HCT116 (cell line): ENCODE measurements at regions not wholly inside any gene's neighbourhood (a gene's known extent, or its start where the extent isn't known, plus 50 kb on each side); places are given as distances from the start of the nearest gene placed in this dataset.

Experiments
- ATAC-seq: fragments of 200-7000 bp; cut with Tn5 transposase; 2 replicates; pipeline ENCODE4 v1.9.1; 2020; ENCODE audit warnings: mild to moderate bottlenecking, moderate library complexity
- BruUV-seq: library from RNA; stranded (reverse); fragments of 400-500 nt; replicated peaks from 2 replicates; lab custom pipeline; 2021; lab: Mats Ljungman, UMichigan
- CTCF ChIA-PET: fragments of 300-600 bp; sonication (Branson Sonifier 250); formaldehyde crosslinking; loops from one replicate; lab custom pipeline; 2021; ENCODE audit warnings: antibody characterized with exemption; lab: Charles Lee
- POLR2A ChIA-PET: fragments of 300-600, 350-600 bp; sonication (Branson Sonifier 250); formaldehyde crosslinking; loops from one replicate; lab custom pipeline; 2021; ENCODE audit warnings: antibody characterized with exemption; lab: Charles Lee
- RAD21 ChIA-PET, 2 experiments: fragments of 300-600 bp; sonication (Branson Sonifier 250); formaldehyde crosslinking; loops; one replicate each; lab custom pipeline; 2023; ENCODE audit warnings: low total read pairs in 2 of 2; ENCODE audit not compliant: uncharacterized antibody in 2 of 2, unreplicated experiment in 2 of 2, low non-redundant PET in 1 of 2; lab: Charles Lee
- DNase-seq: peaks from one replicate; pipeline ENCODE4 v3.0.0-alpha.2; 2010; ENCODE audit warnings: low read depth, low spot score
- H2AFZ ChIP-seq: fragments of 200-600 bp; shearing (Covaris generic), sonication (generic); 2 replicates; pipeline ENCODE4 v1.6.1; 2017; ENCODE audit warnings: low read depth, mixed run types, mixed read lengths, antibody characterized with exemption, low read length; ENCODE audit not compliant: poor library complexity, severe bottlenecking
- H3K27ac ChIP-seq: 2 replicates; pipeline ENCODE4 v1.5.1; 2012; ENCODE audit warnings: low read depth, low read length
- H3K27me3 ChIP-seq: fragments of 200-600 bp; sonication (generic); 2 replicates; pipeline ENCODE4 v1.6.1; 2016; ENCODE audit warnings: mixed run types, low read length, mixed read lengths; ENCODE audit not compliant: insufficient read depth
- H3K36me3 ChIP-seq, 2 experiments: fragments of 200-500 bp in 1 of 2; fragments of 200-600 bp in 1 of 2; sonication (Bioruptor generic) in 1 of 2; sonication (generic) in 1 of 2; 2 replicates each; pipeline versions ENCODE4 v1.5.1 to v1.6.1; 2014 to 2016; ENCODE audit warnings: low read length in 2 of 2, inconsistent platforms in 1 of 2, mixed read lengths in 1 of 2, mixed run types in 1 of 2; ENCODE audit not compliant: insufficient read depth in 2 of 2, control insufficient read depth in 1 of 2
- H3K4me1 ChIP-seq, 2 experiments: fragments of 200-600 bp in 1 of 2; sonication (generic) in 1 of 2; 2 replicates each; pipeline versions ENCODE4 v1.5.1 to v1.6.1; 2012 to 2017; ENCODE audit warnings: low read length in 2 of 2, inconsistent platforms in 1 of 2, mild to moderate bottlenecking in 1 of 2, mixed read lengths in 1 of 2, mixed run types in 1 of 2, moderate library complexity in 1 of 2; ENCODE audit not compliant: insufficient read depth in 2 of 2, control insufficient read depth in 1 of 2
- H3K4me2 ChIP-seq: fragments of 200-600 bp; sonication (generic); 2 replicates; pipeline ENCODE4 v1.6.1; 2017; ENCODE audit warnings: mixed run types, low read length, mixed read lengths
- H3K4me3 ChIP-seq, 2 experiments: fragments of 200-600 bp in 1 of 2; sonication (generic) in 1 of 2; replicated peaks in 1 of 2; 2 replicates each; pipeline ENCODE4 v1.5.1; 2011 to 2016; ENCODE audit warnings: low read length in 2 of 2, control low read depth in 1 of 2, low read depth in 1 of 2, mild to moderate bottlenecking in 1 of 2, mixed read lengths in 1 of 2, mixed run types in 1 of 2
- H3K79me2 ChIP-seq: fragments of 200-600 bp; sonication (generic); 2 replicates; pipeline ENCODE4 v1.6.1; 2017; ENCODE audit warnings: mild to moderate bottlenecking, mixed run types, low read length, moderate library complexity, mixed read lengths; ENCODE audit not compliant: insufficient read depth
- H3K9ac ChIP-seq: fragments of 200-600 bp; sonication (generic); 2 replicates; pipeline ENCODE4 v1.6.1; 2016; ENCODE audit warnings: low read length, mixed read lengths
- H3K9me2 ChIP-seq: fragments of 200-600 bp; sonication (generic), shearing (Covaris generic); 2 replicates; pipeline ENCODE4 v1.6.1; 2017; ENCODE audit warnings: mixed run types, mild to moderate bottlenecking, moderate library complexity; ENCODE audit not compliant: insufficient read depth
- H3K9me3 ChIP-seq, 2 experiments: fragments of 200-500 bp in 1 of 2; fragments of 200-600 bp in 1 of 2; sonication (Bioruptor generic) in 1 of 2; sonication (generic) in 1 of 2; 2 replicates each; pipeline ENCODE4 v1.6.1; 2014 to 2017; ENCODE audit warnings: low read length in 2 of 2, mixed read lengths in 2 of 2, inconsistent platforms in 1 of 2, low read depth in 1 of 2, mild to moderate bottlenecking in 1 of 2, mixed run types in 1 of 2, moderate library complexity in 1 of 2; ENCODE audit not compliant: control insufficient read depth in 1 of 2, insufficient read depth in 1 of 2
- H4K20me1 ChIP-seq: fragments of 200-600 bp; sonication (generic), shearing (Covaris generic); 2 replicates; pipeline ENCODE4 v1.6.1; 2017; ENCODE audit warnings: mixed run types, mild to moderate bottlenecking, moderate library complexity; ENCODE audit not compliant: insufficient read depth
- CBX3 ChIP-seq: IDR thresholded peaks from 2 replicates; pipeline ENCODE4 v1.6.1; 2012; ENCODE audit warnings: low read depth
- CEBPB ChIP-seq: IDR thresholded peaks from 2 replicates; pipeline ENCODE4 v1.6.1; 2012; ENCODE audit warnings: low read depth
- EGR1 ChIP-seq: IDR thresholded peaks from 2 replicates; pipeline ENCODE4 v1.6.1; 2012; ENCODE audit warnings: low read depth
- ELF1 ChIP-seq: IDR thresholded peaks from 2 replicates; pipeline ENCODE4 v1.6.1; 2012; ENCODE audit warnings: low read depth, borderline replicate concordance
- EZH2 ChIP-seq: fragments of 200-600 bp; sonication (generic); IDR thresholded peaks from 2 replicates; pipeline ENCODE4 v1.6.1; 2017; ENCODE audit warnings: antibody characterized with exemption, mixed run types
- FOSL1 ChIP-seq: IDR thresholded peaks from 2 replicates; pipeline ENCODE4 v1.6.1; 2012; ENCODE audit warnings: low read depth
- JUND ChIP-seq: IDR thresholded peaks from 2 replicates; pipeline ENCODE4 v1.6.1; 2012
- POLR2A ChIP-seq: IDR thresholded peaks from 2 replicates; pipeline ENCODE4 v1.7.0; 2011; ENCODE audit warnings: borderline replicate concordance; ENCODE audit not compliant: insufficient read depth, insufficient read length; ENCODE audit errors: extremely low read depth
- SIN3A ChIP-seq: IDR thresholded peaks from 2 replicates; pipeline ENCODE4 v1.6.1; 2012; ENCODE audit warnings: low read depth
- YY1 ChIP-seq: IDR thresholded peaks from 2 replicates; pipeline ENCODE4 v1.6.1; 2011; ENCODE audit warnings: low read length, low read depth, moderate library complexity, mild to moderate bottlenecking; ENCODE audit not compliant: insufficient replicate concordance; ENCODE audit errors: extremely low read depth
- ZFX ChIP-seq: fragments of 450-650 bp; IDR thresholded peaks from 2 replicates; pipeline ENCODE4 v1.6.1; 2017
- ZNF274 ChIP-seq: fragments of 200-500 bp; sonication (Bioruptor generic); IDR thresholded peaks from 2 replicates; pipeline ENCODE4 v1.6.1; 2014; ENCODE audit warnings: mild to moderate bottlenecking, low read depth, low read length, inconsistent platforms
- intact Hi-C: fragments of 100-400 bp; cut with micrococcal nuclease; formaldehyde crosslinking; loops from 2 replicates; pipeline ENCODE4 v1.10.0; 2022
- TF ChIP-seq, protein P1 (sequence below), 3 experiments: fragments of 200-600 bp in 1 of 3; sonication (generic) in 1 of 3; IDR thresholded peaks in 2 of 3; conservative IDR thresholded peaks in 1 of 3; 2 replicates each; pipeline ENCODE4 v1.5.1; 2012 to 2017; ENCODE audit warnings: low read depth in 2 of 3, low read length in 2 of 3, antibody characterized with exemption in 1 of 3, borderline replicate concordance in 1 of 3, control low read depth in 1 of 3, mild to moderate bottlenecking in 1 of 3, mixed read lengths in 1 of 3, mixed run types in 1 of 3, moderate library complexity in 1 of 3; ENCODE audit not compliant: insufficient read depth in 1 of 3
- TF ChIP-seq, protein P2 (sequence below): IDR thresholded peaks from 2 replicates; pipeline ENCODE4 v1.6.1; 2012
- TF ChIP-seq, protein P3 (sequence below): IDR thresholded peaks from 2 replicates; pipeline ENCODE4 v1.6.1; 2011; ENCODE audit warnings: mild to moderate bottlenecking, low read length, moderate library complexity; ENCODE audit not compliant: insufficient replicate concordance; ENCODE audit errors: extremely low read depth

DNA sequence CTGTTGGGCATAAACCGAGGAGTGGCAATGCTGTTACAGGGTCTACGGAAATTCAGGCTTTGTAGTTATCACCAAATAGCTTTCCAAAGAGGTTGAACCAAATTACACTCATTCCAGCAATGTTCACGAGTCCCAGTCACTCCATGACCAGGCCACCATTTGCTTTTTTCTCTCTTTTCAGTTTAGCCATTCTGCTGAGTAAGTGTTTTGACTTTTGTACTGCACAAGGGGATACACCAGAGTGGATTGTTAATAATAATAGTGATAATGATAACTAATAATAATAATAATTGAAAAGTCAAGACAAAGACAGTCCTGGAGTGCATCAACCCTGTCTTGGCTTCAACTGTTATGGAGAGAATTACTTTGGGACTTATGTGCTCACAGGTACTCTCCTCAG, 343.5 kb downstream of the AACS start:
- H3K79me2 ChIP-seq: no peaks in the 10 kb centered on the region

DNA sequence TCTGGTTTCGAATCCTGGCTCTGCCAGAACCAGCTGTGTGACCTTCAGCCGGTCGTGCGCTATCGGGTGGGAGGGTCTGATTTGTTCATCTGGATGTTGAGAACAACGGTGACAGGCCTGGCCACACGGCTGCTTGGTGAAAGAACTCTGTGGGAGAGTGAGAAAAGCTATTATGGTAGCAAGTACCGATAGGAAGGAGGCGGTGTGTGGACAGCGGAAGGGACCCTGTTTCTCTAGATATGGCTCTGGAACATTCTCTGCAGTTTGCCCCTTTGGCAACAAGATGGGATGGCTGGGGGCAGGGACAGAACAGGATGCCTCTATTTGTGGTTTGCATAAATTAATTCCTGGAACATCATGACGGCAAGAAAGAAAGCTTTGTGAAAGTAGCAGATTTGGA, 347.3 kb downstream of the AACS start:
- Histone ChIP-seq H4K20me1 (no peaks in the 10 kb centered on the region), H3K36me3 (no peaks in the 10 kb centered on the region), H2AFZ (no peak overlapping the region), H3K9me2 (no peaks in the 10 kb centered on the region), H3K4me1 (no peaks in the 10 kb centered on the region), H3K9ac (no peak overlapping the region), H3K9me3 (no peaks in the 10 kb centered on the region), H3K79me2 (no peaks in the 10 kb centered on the region), H3K27me3 (peaks cover 17% of the 10 kb centered on the region; the same call in 1 of the 2 replicates), H3K27ac (no peak overlapping the region), H3K4me2 (no peak overlapping the region), H3K4me3 (no peak overlapping the region)
- intact Hi-C loops: no loop called here
- ATAC-seq: no peak
- ChIA-PET CTCF (no interaction called here), POLR2A (no interaction called here), RAD21 (no interaction called here)
- DNase-seq: no peak
- no TSS peak for BruUV-seq
- TF ChIP-seq, protein P1, sequence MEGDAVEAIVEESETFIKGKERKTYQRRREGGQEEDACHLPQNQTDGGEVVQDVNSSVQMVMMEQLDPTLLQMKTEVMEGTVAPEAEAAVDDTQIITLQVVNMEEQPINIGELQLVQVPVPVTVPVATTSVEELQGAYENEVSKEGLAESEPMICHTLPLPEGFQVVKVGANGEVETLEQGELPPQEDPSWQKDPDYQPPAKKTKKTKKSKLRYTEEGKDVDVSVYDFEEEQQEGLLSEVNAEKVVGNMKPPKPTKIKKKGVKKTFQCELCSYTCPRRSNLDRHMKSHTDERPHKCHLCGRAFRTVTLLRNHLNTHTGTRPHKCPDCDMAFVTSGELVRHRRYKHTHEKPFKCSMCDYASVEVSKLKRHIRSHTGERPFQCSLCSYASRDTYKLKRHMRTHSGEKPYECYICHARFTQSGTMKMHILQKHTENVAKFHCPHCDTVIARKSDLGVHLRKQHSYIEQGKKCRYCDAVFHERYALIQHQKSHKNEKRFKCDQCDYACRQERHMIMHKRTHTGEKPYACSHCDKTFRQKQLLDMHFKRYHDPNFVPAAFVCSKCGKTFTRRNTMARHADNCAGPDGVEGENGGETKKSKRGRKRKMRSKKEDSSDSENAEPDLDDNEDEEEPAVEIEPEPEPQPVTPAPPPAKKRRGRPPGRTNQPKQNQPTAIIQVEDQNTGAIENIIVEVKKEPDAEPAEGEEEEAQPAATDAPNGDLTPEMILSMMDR (IDR thresholded peaks at IDR 0.05 in 2 of 3, conservative IDR thresholded peaks at IDR 0.05 in 1 of 3; ENCODE audit: borderline replicate concordance in 1 of 3, insufficient read depth in 1 of 3, low read depth in 2 of 3, low read length in 2 of 3): no peak
- TF ChIP-seq, protein P2, sequence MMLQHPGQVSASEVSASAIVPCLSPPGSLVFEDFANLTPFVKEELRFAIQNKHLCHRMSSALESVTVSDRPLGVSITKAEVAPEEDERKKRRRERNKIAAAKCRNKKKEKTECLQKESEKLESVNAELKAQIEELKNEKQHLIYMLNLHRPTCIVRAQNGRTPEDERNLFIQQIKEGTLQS: no peak
- TF ChIP-seq EGR1 (no peak), YY1 (no peak), FOSL1 (no peak), ZNF274 (no peak), POLR2A (no peak), JUND (no peak), CBX3 (no peak)
- TF ChIP-seq, protein P3, sequence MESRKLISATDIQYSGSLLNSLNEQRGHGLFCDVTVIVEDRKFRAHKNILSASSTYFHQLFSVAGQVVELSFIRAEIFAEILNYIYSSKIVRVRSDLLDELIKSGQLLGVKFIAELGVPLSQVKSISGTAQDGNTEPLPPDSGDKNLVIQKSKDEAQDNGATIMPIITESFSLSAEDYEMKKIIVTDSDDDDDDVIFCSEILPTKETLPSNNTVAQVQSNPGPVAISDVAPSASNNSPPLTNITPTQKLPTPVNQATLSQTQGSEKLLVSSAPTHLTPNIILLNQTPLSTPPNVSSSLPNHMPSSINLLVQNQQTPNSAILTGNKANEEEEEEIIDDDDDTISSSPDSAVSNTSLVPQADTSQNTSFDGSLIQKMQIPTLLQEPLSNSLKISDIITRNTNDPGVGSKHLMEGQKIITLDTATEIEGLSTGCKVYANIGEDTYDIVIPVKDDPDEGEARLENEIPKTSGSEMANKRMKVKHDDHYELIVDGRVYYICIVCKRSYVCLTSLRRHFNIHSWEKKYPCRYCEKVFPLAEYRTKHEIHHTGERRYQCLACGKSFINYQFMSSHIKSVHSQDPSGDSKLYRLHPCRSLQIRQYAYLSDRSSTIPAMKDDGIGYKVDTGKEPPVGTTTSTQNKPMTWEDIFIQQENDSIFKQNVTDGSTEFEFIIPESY: no peak

More for the DNA sequence above, 343.5 kb downstream of the AACS start:
- H3K27me3 ChIP-seq: peaks cover 5% of the 10 kb centered on the region
- RAD21 ChIA-PET: no interaction called here
- no peak overlapping the region for H3K9ac ChIP-seq
- H3K4me3 ChIP-seq: no peak overlapping the region
- H3K4me1 ChIP-seq: no peaks in the 10 kb centered on the region
- CTCF ChIA-PET: no interaction called here
- no peak overlapping the region for H3K4me2 ChIP-seq
- H3K9me3 ChIP-seq: no peaks in the 10 kb centered on the region
- POLR2A ChIA-PET: no interaction called here
- no peaks in the 10 kb centered on the region for H3K9me2 ChIP-seq
- H3K36me3 ChIP-seq: no peaks in the 10 kb centered on the region
- TF ChIP-seq CBX3 (no peak), EZH2 (no peak), FOSL1 (no peak), ZFX (no peak), SIN3A (no peak), POLR2A (no peak), EGR1 (no peak), ELF1 (no peak), CEBPB (no peak)
- TF ChIP-seq, protein P2: no peak
- no TSS peak for BruUV-seq
- DNase-seq: no peak
- intact Hi-C loops: loop anchor here (10.0 kb wide), 1 partner anchor 504 kb away; no protein-coding TSS in a partner anchor
- no peaks in the 10 kb centered on the region for H4K20me1 ChIP-seq
- H2AFZ ChIP-seq: no peak overlapping the region
- ATAC-seq: no peak
- H3K27ac ChIP-seq: no peak overlapping the region
